Left cardiac atrium (tissue), 4 donors: ENCODE measurements at regions not wholly inside any gene's neighbourhood (a gene's known extent, or its start where the extent isn't known, plus 50 kb on each side); places are given as distances from the start of the nearest gene placed in this dataset.
A peak's percentile ranks its signal among the peaks of the same experiment; 100 is the strongest.
"Not testable (repeated sequence)": the region's sequence is repeated elsewhere in the genome, so short reads cannot be mapped to it uniquely, and the experiment has no call there.

Experiments used
- ATAC-seq, 2 donors: fragments of 200-7000 bp; cut with Tn5 transposase; one replicate each; pipeline ENCODE4 v1.9.1; 2020; ENCODE audit warnings: mild to moderate bottlenecking in 2 of 2, moderate library complexity in 2 of 2
- DNase-seq: peaks from one replicate; pipeline ENCODE4 v3.0.0-alpha.2; 2020
- intact Hi-C, 2 donors: fragments of 100-400 bp; cut with DNase I; formaldehyde crosslinking; loops; one replicate each; pipeline versions ENCODE4 v1.14.1 to v1.15.1; 2022 to 2023
- donor health status: DM: no; HTN: yes; CAD: no.
- donor health status: DM: no; HTN: yes; CAD: no; lungs with severe emphysema.
- donor health status: DM: yes; HTN: yes; CAD: no.
- donor health status: Dilated cardiomyopathy.

GRCh38 chr12:115898670-115899069 lies 378.8 kb downstream of the MED13L start:
- ATAC-seq, result no peak
- intact Hi-C loops, result no loop called here
- DNase-seq, result no peak

GRCh38 chr12:115897729-115898128 lies 379.8 kb downstream of the MED13L start:
- DNase-seq (no peak), ATAC-seq (no peak)
- intact Hi-C loops, result no loop called here

GRCh38 chr12:115895247-115895646 lies 382.2 kb downstream of the MED13L start:
- ATAC-seq (no peak), DNase-seq (no peak)
- intact Hi-C loops, result no loop called here

- DNase-seq (no peak), ATAC-seq (no peak)
- intact Hi-C loops, result no loop called here
These were observed 385.8 kb downstream of the MED13L start for GRCh38 chr12:115891556-115892164.

GRCh38 chr12:115886666-115887065 lies 390.8 kb downstream of the MED13L start:
- ATAC-seq (no peak), DNase-seq (no peak)
- intact Hi-C loops, result no loop called here

GRCh38 chr12:115885040-115885690 lies 392.3 kb downstream of the MED13L start:
- ATAC-seq, result no peak
- intact Hi-C loops, result no loop called here
- DNase-seq, result no peak

- DNase-seq (no peak), ATAC-seq (no peak)
- intact Hi-C loops, result no loop called here
These were observed 394.6 kb downstream of the MED13L start for GRCh38 chr12:115882936-115883335.

GRCh38 chr12:115880238-115880637 lies 397.3 kb downstream of the MED13L start:
- ATAC-seq (no peak), DNase-seq (no peak)
- intact Hi-C loops, result no loop called here

- intact Hi-C loops, result no loop called here
- ATAC-seq (no peak), DNase-seq (no peak)
These were observed 398.1 kb downstream of the MED13L start for GRCh38 chr12:115879354-115879753.

GRCh38 chr12:115873451-115874082 lies 403.9 kb downstream of the MED13L start:
- intact Hi-C loops, result no loop called here
- no peak for DNase-seq
- no peak for ATAC-seq

- DNase-seq (no peak), ATAC-seq (no peak)
- intact Hi-C loops, result no loop called here
These were observed 404.6 kb downstream of the MED13L start for GRCh38 chr12:115872919-115873357.

- ATAC-seq (no peak), DNase-seq (no peak)
- intact Hi-C loops, result no loop called here
These were observed 405.3 kb downstream of the MED13L start for GRCh38 chr12:115872212-115872611.

- ATAC-seq, result peak; percentile 30 to 33
- intact Hi-C loops, result no loop called here
These were observed 405.8 kb downstream of the MED13L start for GRCh38 chr12:115871714-115872113.

GRCh38 chr12:115870510-115870909 lies 407.0 kb downstream of the MED13L start:
- ATAC-seq (peak; percentile 90 to 91), DNase-seq (no peak)
- intact Hi-C loops, result no loop called here

More at GRCh38 chr12:115871714-115872113, 405.8 kb downstream of the MED13L start:
- DNase-seq, result no peak

GRCh38 chr12:115870021-115870420 lies 407.5 kb downstream of the MED13L start:
- intact Hi-C loops, result no loop called here
- peak; percentile 70 to 79 for ATAC-seq
- no peak for DNase-seq

GRCh38 chr12:115869604-115870003 lies 407.9 kb downstream of the MED13L start:
- DNase-seq (no peak), ATAC-seq (no peak)
- intact Hi-C loops, result no loop called here

- ATAC-seq, result no peak
- intact Hi-C loops, result no loop called here
- no peak for DNase-seq
These were observed 408.9 kb downstream of the MED13L start for GRCh38 chr12:115868624-115869023.

GRCh38 chr12:115867854-115868253 lies 409.6 kb downstream of the MED13L start:
- intact Hi-C loops, result no loop called here
- DNase-seq (no peak), ATAC-seq (no peak)

- intact Hi-C loops, result no loop called here
- ATAC-seq, result no peak
- no peak for DNase-seq
These were observed 410.5 kb downstream of the MED13L start for GRCh38 chr12:115866909-115867525.

- DNase-seq, ATAC-seq, intact Hi-C loops: not testable (repeated sequence)
These were observed 411.2 kb downstream of the MED13L start for GRCh38 chr12:115866281-115866680.
